ENCODE measurements at regions not wholly inside any gene's neighbourhood (a gene's known extent, or its start where the extent isn't known, plus 50 kb on each side); places are given as distances from the start of the nearest gene placed in this dataset.

GRCh38 chr6:170096803-170097504, 193.9 kb downstream of the DLL1 start (continued):
- TF ChIP-seq SAP30 (IDR thresholded peaks at IDR 0.05; ENCODE audit: insufficient read depth, insufficient replicate concordance, low read length) (no peak), HDAC6 (IDR thresholded peaks at IDR 0.05; ENCODE audit: low read depth, low read length) (no peak), RFX5 (IDR thresholded peaks at IDR 0.05; ENCODE audit: borderline replicate concordance, low read depth, low read length) (no peak), POLR2A (IDR thresholded peaks at IDR 0.05; ENCODE audit: control extremely low read depth in 1 of 2, low read depth in 2 of 2, low read length in 2 of 2) (no peak)

Data from H1 (cell line).